COLO668 (cell line): ENCODE measurements at regions not wholly inside any gene's neighbourhood (a gene's known extent, or its start where the extent isn't known, plus 50 kb on each side); places are given as distances from the start of the nearest gene placed in this dataset.
"Not testable (repeated sequence)": the region's sequence is repeated elsewhere in the genome, so short reads cannot be mapped to it uniquely, and the experiment has no call there.

Experiments
- DNase-seq: peaks from one replicate; lab custom pipeline; 2025; ENCODE audit not compliant: unreplicated experiment; lab: John Stamatoyannopoulos, UW

- DNase-seq: no peak
Measured at GRCh38 chr5:25458628-25459027, 813.9 kb upstream of the CDH10 start.

GRCh38 chr5:25453500-25453899, 808.7 kb upstream of the CDH10 start:
- DNase-seq: no peak

GRCh38 chr5:25451294-25451693, 806.5 kb upstream of the CDH10 start:
- DNase-seq: no peak

GRCh38 chr5:25448646-25449045, 803.9 kb upstream of the CDH10 start:
- DNase-seq: no peak

GRCh38 chr5:25448190-25448621, 803.4 kb upstream of the CDH10 start:
- DNase-seq: no peak

- not testable (repeated sequence) for DNase-seq
Measured at GRCh38 chr5:25446061-25446420, 801.3 kb upstream of the CDH10 start.

- not testable (repeated sequence) for DNase-seq
Measured at GRCh38 chr5:25445381-25446060, 800.7 kb upstream of the CDH10 start.

GRCh38 chr5:25444697-25445096, 799.9 kb upstream of the CDH10 start:
- DNase-seq: no peak

GRCh38 chr5:25441810-25442209, 797.0 kb upstream of the CDH10 start:
- DNase-seq: no peak

- no peak for DNase-seq
Measured at GRCh38 chr5:25439025-25439424, 794.2 kb upstream of the CDH10 start.

- not testable (repeated sequence) for DNase-seq
Measured at GRCh38 chr5:25438375-25438774, 793.6 kb upstream of the CDH10 start.

GRCh38 chr5:25436452-25436851, 791.7 kb upstream of the CDH10 start:
- no peak for DNase-seq

GRCh38 chr5:25435882-25436281, 791.1 kb upstream of the CDH10 start:
- DNase-seq: no peak

GRCh38 chr5:25427240-25427639, 782.5 kb upstream of the CDH10 start:
- no peak for DNase-seq

- no peak for DNase-seq
Measured at GRCh38 chr5:25423271-25423670, 778.5 kb upstream of the CDH10 start.

GRCh38 chr5:25419684-25420083, 774.9 kb upstream of the CDH10 start:
- no peak for DNase-seq

- no peak for DNase-seq
Measured at GRCh38 chr5:25418978-25419377, 774.2 kb upstream of the CDH10 start.

- DNase-seq: no peak
Measured at GRCh38 chr5:25418319-25418859, 773.6 kb upstream of the CDH10 start.

GRCh38 chr5:25416960-25417359, 772.2 kb upstream of the CDH10 start:
- DNase-seq: no peak

- DNase-seq: no peak
Measured at GRCh38 chr5:25415970-25416369, 771.2 kb upstream of the CDH10 start.

- no peak for DNase-seq
Measured at GRCh38 chr5:25414742-25415141, 770.0 kb upstream of the CDH10 start.

GRCh38 chr5:25412116-25412661, 767.4 kb upstream of the CDH10 start:
- no peak for DNase-seq

GRCh38 chr5:25407365-25407764, 762.6 kb upstream of the CDH10 start:
- DNase-seq: not testable (repeated sequence)
